ENCODE measurements at regions not wholly inside any gene's neighbourhood (a gene's known extent, or its start where the extent isn't known, plus 50 kb on each side); places are given as distances from the start of the nearest gene placed in this dataset.

DNA sequence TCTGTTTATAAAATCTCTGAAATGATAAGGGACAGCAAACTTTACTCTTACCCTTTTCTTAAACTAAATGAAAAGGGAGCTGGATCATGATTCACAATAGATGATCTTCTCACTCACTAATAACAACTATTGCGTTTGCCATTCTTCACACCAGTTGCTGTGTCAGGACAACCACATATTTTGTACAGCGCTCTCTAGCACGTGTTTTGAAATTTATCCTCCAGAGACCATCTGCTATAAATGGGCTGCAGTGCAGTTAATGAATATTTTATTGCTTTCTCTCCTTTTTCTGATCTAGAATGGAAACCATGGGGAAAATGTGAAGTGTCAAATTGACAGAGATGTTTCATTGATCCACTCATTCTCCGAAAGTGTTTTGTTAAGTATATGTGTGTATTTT is 258.4 kb upstream of the CCNH start (continued):
- TF ChIP-seq, protein P1, sequence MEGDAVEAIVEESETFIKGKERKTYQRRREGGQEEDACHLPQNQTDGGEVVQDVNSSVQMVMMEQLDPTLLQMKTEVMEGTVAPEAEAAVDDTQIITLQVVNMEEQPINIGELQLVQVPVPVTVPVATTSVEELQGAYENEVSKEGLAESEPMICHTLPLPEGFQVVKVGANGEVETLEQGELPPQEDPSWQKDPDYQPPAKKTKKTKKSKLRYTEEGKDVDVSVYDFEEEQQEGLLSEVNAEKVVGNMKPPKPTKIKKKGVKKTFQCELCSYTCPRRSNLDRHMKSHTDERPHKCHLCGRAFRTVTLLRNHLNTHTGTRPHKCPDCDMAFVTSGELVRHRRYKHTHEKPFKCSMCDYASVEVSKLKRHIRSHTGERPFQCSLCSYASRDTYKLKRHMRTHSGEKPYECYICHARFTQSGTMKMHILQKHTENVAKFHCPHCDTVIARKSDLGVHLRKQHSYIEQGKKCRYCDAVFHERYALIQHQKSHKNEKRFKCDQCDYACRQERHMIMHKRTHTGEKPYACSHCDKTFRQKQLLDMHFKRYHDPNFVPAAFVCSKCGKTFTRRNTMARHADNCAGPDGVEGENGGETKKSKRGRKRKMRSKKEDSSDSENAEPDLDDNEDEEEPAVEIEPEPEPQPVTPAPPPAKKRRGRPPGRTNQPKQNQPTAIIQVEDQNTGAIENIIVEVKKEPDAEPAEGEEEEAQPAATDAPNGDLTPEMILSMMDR (conservative IDR thresholded peaks at IDR 0.05; ENCODE audit: low read depth in 2 of 2): no peak
- no peak for TF ChIP-seq JUNB (IDR thresholded peaks at IDR 0.05; ENCODE audit: unreplicated experiment)
- no peak for TF ChIP-seq CREB1 (CRISPR knock-in tag; IDR thresholded peaks at IDR 0.05; ENCODE audit: low read depth)
- TF ChIP-seq, protein P2, sequence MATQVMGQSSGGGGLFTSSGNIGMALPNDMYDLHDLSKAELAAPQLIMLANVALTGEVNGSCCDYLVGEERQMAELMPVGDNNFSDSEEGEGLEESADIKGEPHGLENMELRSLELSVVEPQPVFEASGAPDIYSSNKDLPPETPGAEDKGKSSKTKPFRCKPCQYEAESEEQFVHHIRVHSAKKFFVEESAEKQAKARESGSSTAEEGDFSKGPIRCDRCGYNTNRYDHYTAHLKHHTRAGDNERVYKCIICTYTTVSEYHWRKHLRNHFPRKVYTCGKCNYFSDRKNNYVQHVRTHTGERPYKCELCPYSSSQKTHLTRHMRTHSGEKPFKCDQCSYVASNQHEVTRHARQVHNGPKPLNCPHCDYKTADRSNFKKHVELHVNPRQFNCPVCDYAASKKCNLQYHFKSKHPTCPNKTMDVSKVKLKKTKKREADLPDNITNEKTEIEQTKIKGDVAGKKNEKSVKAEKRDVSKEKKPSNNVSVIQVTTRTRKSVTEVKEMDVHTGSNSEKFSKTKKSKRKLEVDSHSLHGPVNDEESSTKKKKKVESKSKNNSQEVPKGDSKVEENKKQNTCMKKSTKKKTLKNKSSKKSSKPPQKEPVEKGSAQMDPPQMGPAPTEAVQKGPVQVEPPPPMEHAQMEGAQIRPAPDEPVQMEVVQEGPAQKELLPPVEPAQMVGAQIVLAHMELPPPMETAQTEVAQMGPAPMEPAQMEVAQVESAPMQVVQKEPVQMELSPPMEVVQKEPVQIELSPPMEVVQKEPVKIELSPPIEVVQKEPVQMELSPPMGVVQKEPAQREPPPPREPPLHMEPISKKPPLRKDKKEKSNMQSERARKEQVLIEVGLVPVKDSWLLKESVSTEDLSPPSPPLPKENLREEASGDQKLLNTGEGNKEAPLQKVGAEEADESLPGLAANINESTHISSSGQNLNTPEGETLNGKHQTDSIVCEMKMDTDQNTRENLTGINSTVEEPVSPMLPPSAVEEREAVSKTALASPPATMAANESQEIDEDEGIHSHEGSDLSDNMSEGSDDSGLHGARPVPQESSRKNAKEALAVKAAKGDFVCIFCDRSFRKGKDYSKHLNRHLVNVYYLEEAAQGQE (IDR thresholded peaks at IDR 0.05; ENCODE audit: unreplicated experiment): no peak

DNA sequence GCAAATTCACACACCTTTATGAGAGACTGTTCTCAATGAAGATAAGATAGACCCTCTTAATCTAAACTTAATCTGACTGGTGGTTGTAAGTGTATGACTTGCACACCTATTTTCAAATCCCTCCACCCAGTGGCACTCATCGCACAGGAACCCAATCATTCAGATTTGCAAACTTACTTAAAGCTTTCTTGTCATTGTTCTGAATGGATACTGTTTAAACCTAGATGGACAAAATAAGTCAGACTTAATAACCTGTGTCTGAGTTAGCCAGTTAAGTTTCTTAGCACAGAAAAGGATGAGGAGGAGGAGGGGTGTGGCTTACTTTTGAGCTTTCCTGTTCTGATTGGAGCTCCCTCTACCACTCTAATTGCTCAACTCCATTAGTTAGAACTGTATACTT is 252.4 kb upstream of the CCNH start:
- Histone ChIP-seq H3K36me3 (ENCODE audit: insufficient read depth) (no peaks in the 10 kb centered on the region), H3K4me3 (no peak overlapping the region), H3F3A (replicated peaks; ENCODE audit: low read depth) (no peaks in the 10 kb centered on the region), H3K9me2 (ENCODE audit: insufficient read depth) (no peaks in the 10 kb centered on the region), H4K20me1 (replicated peaks; ENCODE audit: insufficient read depth) (no peaks in the 10 kb centered on the region), H3K4me1 (ENCODE audit: insufficient read depth) (no peaks in the 10 kb centered on the region), H3K27ac (ENCODE audit: low read depth) (no peak overlapping the region), H3K79me2 (replicated peaks; ENCODE audit: insufficient read depth) (no peaks in the 10 kb centered on the region), H3K27me3 (ENCODE audit: insufficient read depth) (no peaks in the 10 kb centered on the region), H3K4me2 (no peak overlapping the region), H2AFZ (no peak overlapping the region)
- ATAC-seq (no peak), DNase-seq (ENCODE audit: low spot score) (no peak)
- Mint-ChIP-seq H3K4me1 (no peaks in the 10 kb centered on the region), H3K27ac (no peak overlapping the region), H3K36me3 (ENCODE audit: low read depth) (no peaks in the 10 kb centered on the region), H3K9me3 (no peaks in the 10 kb centered on the region), H3K27me3 (ENCODE audit: insufficient read depth, low read depth, poor library complexity) (no peaks in the 10 kb centered on the region), H3K4me3 (no peak overlapping the region)
- TF ChIP-seq EZH2phosphoT487 (IDR thresholded peaks at IDR 0.05; ENCODE audit: unreplicated experiment) (no peak), EZH2 (IDR thresholded peaks at IDR 0.05; ENCODE audit: low read depth, unreplicated experiment) (no peak), ZNF331 (CRISPR knock-in tag; IDR thresholded peaks at IDR 0.05; ENCODE audit: low read depth) (no peak), NANOG (IDR thresholded peaks at IDR 0.05; ENCODE audit: borderline replicate concordance) (no peak), ZNF114 (CRISPR knock-in tag; IDR thresholded peaks at IDR 0.05) (no peak), CREB1 (CRISPR knock-in tag; IDR thresholded peaks at IDR 0.05; ENCODE audit: low read depth) (no peak), STAT1 (IDR thresholded peaks at IDR 0.05; ENCODE audit: unreplicated experiment) (no peak), POLR2AphosphoS5 (IDR thresholded peaks at IDR 0.05; ENCODE audit: low read depth) (no peak), JUNB (IDR thresholded peaks at IDR 0.05; ENCODE audit: unreplicated experiment) (no peak)
- TF ChIP-seq, protein P3, sequence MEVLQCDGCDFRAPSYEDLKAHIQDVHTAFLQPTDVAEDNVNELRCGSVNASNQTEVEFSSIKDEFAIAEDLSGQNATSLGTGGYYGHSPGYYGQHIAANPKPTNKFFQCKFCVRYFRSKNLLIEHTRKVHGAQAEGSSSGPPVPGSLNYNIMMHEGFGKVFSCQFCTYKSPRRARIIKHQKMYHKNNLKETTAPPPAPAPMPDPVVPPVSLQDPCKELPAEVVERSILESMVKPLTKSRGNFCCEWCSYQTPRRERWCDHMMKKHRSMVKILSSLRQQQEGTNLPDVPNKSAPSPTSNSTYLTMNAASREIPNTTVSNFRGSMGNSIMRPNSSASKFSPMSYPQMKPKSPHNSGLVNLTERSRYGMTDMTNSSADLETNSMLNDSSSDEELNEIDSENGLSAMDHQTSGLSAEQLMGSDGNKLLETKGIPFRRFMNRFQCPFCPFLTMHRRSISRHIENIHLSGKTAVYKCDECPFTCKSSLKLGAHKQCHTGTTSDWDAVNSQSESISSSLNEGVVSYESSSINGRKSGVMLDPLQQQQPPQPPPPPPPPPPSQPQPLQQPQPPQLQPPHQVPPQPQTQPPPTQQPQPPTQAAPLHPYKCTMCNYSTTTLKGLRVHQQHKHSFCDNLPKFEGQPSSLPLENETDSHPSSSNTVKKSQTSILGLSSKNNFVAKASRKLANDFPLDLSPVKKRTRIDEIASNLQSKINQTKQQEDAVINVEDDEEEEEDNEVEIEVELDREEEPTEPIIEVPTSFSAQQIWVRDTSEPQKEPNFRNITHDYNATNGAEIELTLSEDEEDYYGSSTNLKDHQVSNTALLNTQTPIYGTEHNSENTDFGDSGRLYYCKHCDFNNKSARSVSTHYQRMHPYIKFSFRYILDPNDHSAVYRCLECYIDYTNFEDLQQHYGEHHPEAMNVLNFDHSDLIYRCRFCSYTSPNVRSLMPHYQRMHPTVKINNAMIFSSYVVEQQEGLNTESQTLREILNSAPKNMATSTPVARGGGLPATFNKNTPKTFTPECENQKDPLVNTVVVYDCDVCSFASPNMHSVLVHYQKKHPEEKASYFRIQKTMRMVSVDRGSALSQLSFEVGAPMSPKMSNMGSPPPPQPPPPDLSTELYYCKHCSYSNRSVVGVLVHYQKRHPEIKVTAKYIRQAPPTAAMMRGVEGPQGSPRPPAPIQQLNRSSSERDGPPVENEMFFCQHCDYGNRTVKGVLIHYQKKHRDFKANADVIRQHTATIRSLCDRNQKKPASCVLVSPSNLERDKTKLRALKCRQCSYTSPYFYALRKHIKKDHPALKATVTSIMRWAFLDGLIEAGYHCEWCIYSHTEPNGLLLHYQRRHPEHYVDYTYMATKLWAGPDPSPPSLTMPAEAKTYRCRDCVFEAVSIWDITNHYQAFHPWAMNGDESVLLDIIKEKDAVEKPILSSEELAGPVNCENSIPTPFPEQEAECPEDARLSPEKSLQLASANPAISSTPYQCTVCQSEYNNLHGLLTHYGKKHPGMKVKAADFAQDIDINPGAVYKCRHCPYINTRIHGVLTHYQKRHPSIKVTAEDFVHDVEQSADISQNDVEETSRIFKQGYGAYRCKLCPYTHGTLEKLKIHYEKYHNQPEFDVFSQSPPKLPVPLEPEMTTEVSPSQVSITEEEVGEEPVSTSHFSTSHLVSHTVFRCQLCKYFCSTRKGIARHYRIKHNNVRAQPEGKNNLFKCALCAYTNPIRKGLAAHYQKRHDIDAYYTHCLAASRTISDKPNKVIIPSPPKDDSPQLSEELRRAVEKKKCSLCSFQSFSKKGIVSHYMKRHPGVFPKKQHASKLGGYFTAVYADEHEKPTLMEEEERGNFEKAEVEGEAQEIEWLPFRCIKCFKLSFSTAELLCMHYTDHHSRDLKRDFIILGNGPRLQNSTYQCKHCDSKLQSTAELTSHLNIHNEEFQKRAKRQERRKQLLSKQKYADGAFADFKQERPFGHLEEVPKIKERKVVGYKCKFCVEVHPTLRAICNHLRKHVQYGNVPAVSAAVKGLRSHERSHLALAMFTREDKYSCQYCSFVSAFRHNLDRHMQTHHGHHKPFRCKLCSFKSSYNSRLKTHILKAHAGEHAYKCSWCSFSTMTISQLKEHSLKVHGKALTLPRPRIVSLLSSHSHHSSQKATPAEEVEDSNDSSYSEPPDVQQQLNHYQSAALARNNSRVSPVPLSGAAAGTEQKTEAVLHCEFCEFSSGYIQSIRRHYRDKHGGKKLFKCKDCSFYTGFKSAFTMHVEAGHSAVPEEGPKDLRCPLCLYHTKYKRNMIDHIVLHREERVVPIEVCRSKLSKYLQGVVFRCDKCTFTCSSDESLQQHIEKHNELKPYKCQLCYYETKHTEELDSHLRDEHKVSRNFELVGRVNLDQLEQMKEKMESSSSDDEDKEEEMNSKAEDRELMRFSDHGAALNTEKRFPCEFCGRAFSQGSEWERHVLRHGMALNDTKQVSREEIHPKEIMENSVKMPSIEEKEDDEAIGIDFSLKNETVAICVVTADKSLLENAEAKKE (CRISPR knock-in tag; IDR thresholded peaks at IDR 0.05): no peak
- TF ChIP-seq, protein P4, sequence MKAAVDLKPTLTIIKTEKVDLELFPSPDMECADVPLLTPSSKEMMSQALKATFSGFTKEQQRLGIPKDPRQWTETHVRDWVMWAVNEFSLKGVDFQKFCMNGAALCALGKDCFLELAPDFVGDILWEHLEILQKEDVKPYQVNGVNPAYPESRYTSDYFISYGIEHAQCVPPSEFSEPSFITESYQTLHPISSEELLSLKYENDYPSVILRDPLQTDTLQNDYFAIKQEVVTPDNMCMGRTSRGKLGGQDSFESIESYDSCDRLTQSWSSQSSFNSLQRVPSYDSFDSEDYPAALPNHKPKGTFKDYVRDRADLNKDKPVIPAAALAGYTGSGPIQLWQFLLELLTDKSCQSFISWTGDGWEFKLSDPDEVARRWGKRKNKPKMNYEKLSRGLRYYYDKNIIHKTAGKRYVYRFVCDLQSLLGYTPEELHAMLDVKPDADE (IDR thresholded peaks at IDR 0.05): no peak

All from GM23338 (cell line).